MM.1S (cell line): ENCODE measurements at regions not wholly inside any gene's neighbourhood (a gene's known extent, or its start where the extent isn't known, plus 50 kb on each side); places are given as distances from the start of the nearest gene placed in this dataset.

ENCODE experiments used
- EZH2 ChIP-seq: fragments of 300-600 bp; sonication (generic); optimal IDR thresholded peaks from 2 replicates; pipeline ENCODE3; 2017; ENCODE audit warnings: low read depth, mild to moderate bottlenecking, antibody characterized with exemption, low read length, mixed read lengths
- TF ChIP-seq, protein P1 (sequence below): fragments of 300-600 bp; sonication (generic); IDR thresholded peaks from 2 replicates; pipeline ENCODE4 v1.5.1; 2016; ENCODE audit warnings: antibody characterized with exemption, low read length, mixed read lengths

DNA sequence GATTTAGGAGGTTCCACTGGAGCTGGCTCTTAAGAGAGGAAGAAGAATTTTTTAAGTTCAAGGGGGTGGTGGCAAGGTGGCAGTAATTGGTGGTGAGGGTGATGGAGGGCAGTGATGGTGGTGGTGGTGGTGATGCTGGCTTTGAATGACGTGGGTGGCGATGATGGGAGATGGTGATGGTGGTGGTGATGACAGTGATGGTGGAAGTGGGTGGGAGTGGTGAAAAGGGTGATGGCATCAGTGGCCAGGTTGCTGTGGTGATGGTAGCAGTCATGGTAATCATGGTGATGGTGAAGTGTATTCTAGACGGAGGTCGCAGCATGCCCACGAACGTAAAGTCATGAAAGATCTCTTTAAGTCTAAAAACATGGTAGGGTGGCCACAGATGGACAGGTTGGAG, 197.3 kb downstream of the PTEN start:
- TF ChIP-seq, protein P1, sequence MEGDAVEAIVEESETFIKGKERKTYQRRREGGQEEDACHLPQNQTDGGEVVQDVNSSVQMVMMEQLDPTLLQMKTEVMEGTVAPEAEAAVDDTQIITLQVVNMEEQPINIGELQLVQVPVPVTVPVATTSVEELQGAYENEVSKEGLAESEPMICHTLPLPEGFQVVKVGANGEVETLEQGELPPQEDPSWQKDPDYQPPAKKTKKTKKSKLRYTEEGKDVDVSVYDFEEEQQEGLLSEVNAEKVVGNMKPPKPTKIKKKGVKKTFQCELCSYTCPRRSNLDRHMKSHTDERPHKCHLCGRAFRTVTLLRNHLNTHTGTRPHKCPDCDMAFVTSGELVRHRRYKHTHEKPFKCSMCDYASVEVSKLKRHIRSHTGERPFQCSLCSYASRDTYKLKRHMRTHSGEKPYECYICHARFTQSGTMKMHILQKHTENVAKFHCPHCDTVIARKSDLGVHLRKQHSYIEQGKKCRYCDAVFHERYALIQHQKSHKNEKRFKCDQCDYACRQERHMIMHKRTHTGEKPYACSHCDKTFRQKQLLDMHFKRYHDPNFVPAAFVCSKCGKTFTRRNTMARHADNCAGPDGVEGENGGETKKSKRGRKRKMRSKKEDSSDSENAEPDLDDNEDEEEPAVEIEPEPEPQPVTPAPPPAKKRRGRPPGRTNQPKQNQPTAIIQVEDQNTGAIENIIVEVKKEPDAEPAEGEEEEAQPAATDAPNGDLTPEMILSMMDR: no peak
- no peak for TF ChIP-seq EZH2
